ENCODE measurements at regions not wholly inside any gene's neighbourhood (a gene's known extent, or its start where the extent isn't known, plus 50 kb on each side); places are given as distances from the start of the nearest gene placed in this dataset.

DNA sequence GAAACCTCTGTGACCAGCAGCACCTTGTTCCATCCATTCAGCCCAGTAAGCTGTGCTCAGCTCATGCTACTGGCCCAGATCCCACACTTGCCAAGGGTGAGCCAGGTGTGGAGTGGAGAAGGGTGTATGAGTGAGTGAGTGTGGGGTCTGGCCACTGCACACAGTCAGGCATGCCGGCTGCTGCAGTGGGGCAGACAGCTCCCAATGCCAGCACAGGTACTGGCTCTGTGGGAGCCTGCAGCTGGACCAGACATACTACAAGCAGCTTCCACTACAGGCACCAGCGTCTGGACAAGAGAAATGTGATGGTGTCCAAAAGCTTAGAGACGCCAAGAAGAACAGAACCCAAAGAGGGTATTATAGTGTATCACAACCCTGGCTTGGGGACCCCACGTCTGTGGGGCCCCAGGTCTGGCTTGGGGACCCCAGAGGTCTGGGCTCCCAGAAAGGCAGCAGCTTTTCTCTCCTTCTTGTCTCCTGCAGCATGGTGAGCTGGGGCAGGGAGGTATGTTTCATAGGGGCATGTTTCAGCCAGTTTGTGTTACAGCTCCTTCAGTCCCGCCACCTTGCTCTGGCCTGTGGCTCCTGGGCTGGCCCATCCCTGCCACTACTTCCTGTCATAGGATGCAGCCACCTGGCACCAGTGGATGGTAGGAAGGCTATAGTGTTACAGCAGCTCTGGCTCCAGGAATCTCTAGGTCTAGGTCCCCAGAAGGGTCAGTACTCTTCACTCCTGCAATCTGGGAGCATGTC, 152.4 kb upstream of the HSF2 start:
- ChIA-PET POLR2A (no interaction called here), CTCF (no interaction called here), SMC1A (ENCODE audit: uncharacterized antibody, unreplicated experiment) (no interaction called here), RAD21 (ENCODE audit: unreplicated experiment) (no interaction called here)
- no peak for TF ChIP-seq HDAC6 (IDR thresholded peaks at IDR 0.05; ENCODE audit: unreplicated experiment)
- intact Hi-C loops (cut with micrococcal nuclease; ENCODE audit: unreplicated experiment) (no loop called here), in situ Hi-C loops (cut with MboI) (no loop called here)
- ATAC-seq (no peak), FAIRE-seq (no peak), DNase-seq (ENCODE audit: low read depth, low spot score) (no peak)
- no peak overlapping the region for H3K4me3 ChIP-seq
- H3K4me2 ChIP-seq (ENCODE audit: control insufficient read depth, insufficient read depth) = no peak overlapping the region
- H3K9ac ChIP-seq (ENCODE audit: control insufficient read depth, insufficient read depth, low read length) = no peak overlapping the region
- H4K20me1 ChIP-seq (ENCODE audit: control insufficient read depth, insufficient read depth) = no peaks in the 10 kb centered on the region
- no peaks in the 10 kb centered on the region for H3K27me3 ChIP-seq (replicated peaks in 1 of 2; ENCODE audit: control insufficient read depth in 2 of 2, insufficient read depth in 2 of 2, low read length in 1 of 2)
- no peak overlapping the region for H2AFZ ChIP-seq (ENCODE audit: control insufficient read depth, low read depth, low read length)
- H3K36me3 ChIP-seq (ENCODE audit: control insufficient read depth in 2 of 2, insufficient read depth in 2 of 2, low read length in 1 of 2) = no peaks in the 10 kb centered on the region
- no TSS peak for BruUV-seq (replicated peaks)
- no peaks in the 10 kb centered on the region for H3K4me1 ChIP-seq (ENCODE audit: control insufficient read depth, insufficient read depth, low read length)
- H3K27ac ChIP-seq (ENCODE audit: control insufficient read depth, insufficient read depth) = no peak overlapping the region
- no peaks in the 10 kb centered on the region for H3K79me2 ChIP-seq (ENCODE audit: control insufficient read depth, insufficient read depth, low read length)
- WGBS (ENCODE audit: insufficient coverage, insufficient replicate concordance, low lambda C conversion rate, missing lambda C conversion rate) = 7% methylated on average over 5 of the region's 5 CpGs
- no peaks in the 10 kb centered on the region for H3K9me3 ChIP-seq (replicated peaks; ENCODE audit: control insufficient read depth, insufficient read depth, low read length)

DNA sequence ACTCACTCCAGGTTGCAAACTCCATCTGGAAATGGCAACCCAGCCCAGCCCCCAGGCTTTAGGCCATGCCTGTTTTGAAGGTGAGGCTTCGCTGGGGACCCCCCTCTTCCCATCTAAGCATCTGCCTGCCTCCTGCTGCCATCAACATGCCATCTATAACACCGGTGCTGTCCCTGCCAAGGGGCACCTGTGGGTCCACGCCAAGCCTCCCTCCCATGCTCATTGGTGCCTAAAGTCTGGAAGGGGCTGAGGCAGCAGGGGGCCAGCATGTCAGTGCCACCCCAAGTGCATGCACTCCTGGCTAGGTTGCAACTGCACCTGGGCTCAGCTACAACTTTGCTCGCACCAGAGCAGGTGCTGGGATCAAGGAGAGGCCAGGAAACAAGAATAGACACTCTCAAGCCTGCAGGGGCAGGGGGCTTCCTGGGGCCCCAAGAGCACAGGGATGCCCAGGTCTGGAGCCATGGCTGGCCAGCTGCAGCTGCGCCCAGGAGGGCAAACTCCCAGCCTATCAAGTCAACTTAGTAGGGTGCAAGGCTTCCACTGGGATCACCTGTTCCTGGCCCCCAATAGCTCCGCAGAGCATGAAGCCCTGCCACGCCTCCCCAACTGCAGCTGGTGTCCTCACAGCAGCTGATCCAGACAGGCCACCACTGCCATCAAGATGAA, 151.3 kb upstream of the HSF2 start:
- H3K9ac ChIP-seq (ENCODE audit: control insufficient read depth, insufficient read depth, low read length) = no peak overlapping the region
- ChIA-PET RAD21 (ENCODE audit: unreplicated experiment) (no interaction called here), POLR2A (no interaction called here), CTCF (no interaction called here), SMC1A (ENCODE audit: uncharacterized antibody, unreplicated experiment) (no interaction called here)
- 9% methylated on average over 7 of the region's 7 CpGs for WGBS (ENCODE audit: insufficient coverage, insufficient replicate concordance, low lambda C conversion rate, missing lambda C conversion rate)
- ATAC-seq (no peak), DNase-seq (ENCODE audit: low read depth, low spot score) (no peak), FAIRE-seq (no peak)
- no peaks in the 10 kb centered on the region for H4K20me1 ChIP-seq (ENCODE audit: control insufficient read depth, insufficient read depth)
- no peaks in the 10 kb centered on the region for H3K9me3 ChIP-seq (replicated peaks; ENCODE audit: control insufficient read depth, insufficient read depth, low read length)
- intact Hi-C loops (cut with micrococcal nuclease; ENCODE audit: unreplicated experiment) (no loop called here), in situ Hi-C loops (cut with MboI) (no loop called here)
- no peak overlapping the region for H3K4me3 ChIP-seq
- TF ChIP-seq, protein P1, sequence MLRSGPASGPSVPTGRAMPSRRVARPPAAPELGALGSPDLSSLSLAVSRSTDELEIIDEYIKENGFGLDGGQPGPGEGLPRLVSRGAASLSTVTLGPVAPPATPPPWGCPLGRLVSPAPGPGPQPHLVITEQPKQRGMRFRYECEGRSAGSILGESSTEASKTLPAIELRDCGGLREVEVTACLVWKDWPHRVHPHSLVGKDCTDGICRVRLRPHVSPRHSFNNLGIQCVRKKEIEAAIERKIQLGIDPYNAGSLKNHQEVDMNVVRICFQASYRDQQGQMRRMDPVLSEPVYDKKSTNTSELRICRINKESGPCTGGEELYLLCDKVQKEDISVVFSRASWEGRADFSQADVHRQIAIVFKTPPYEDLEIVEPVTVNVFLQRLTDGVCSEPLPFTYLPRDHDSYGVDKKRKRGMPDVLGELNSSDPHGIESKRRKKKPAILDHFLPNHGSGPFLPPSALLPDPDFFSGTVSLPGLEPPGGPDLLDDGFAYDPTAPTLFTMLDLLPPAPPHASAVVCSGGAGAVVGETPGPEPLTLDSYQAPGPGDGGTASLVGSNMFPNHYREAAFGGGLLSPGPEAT (IDR thresholded peaks at IDR 0.05; ENCODE audit: low read depth) = no peak
- no peak for TF ChIP-seq EZH2 (IDR thresholded peaks at IDR 0.05; ENCODE audit: borderline replicate concordance, control insufficient read depth, low read depth, low read length)
- no peak overlapping the region for H3K4me2 ChIP-seq (ENCODE audit: control insufficient read depth, insufficient read depth)
- H3K27ac ChIP-seq (ENCODE audit: control insufficient read depth, insufficient read depth) = no peak overlapping the region
- H3K36me3 ChIP-seq (ENCODE audit: control insufficient read depth in 2 of 2, insufficient read depth in 2 of 2, low read length in 1 of 2) = no peaks in the 10 kb centered on the region
- H3K27me3 ChIP-seq (replicated peaks in 1 of 2; ENCODE audit: control insufficient read depth in 2 of 2, insufficient read depth in 2 of 2, low read length in 1 of 2) = no peaks in the 10 kb centered on the region
- no peaks in the 10 kb centered on the region for H3K79me2 ChIP-seq (ENCODE audit: control insufficient read depth, insufficient read depth, low read length)
- no peak overlapping the region for H2AFZ ChIP-seq (ENCODE audit: control insufficient read depth, low read depth, low read length)
- BruUV-seq (replicated peaks) = no TSS peak
- no peaks in the 10 kb centered on the region for H3K4me1 ChIP-seq (ENCODE audit: control insufficient read depth, insufficient read depth, low read length)

All from GM12878 (cell line).